K562 (cell line): ENCODE measurements at regions not wholly inside any gene's neighbourhood (a gene's known extent, or its start where the extent isn't known, plus 50 kb on each side); places are given as distances from the start of the nearest gene placed in this dataset.

Experiments used
- BMI1 ChIP-seq: fragments of 150-350 bp; IDR thresholded peaks from 2 replicates; pipeline ENCODE4 v1.6.1; 2014; ENCODE audit warnings: low read length
- ETS2 ChIP-seq: IDR thresholded peaks from 2 replicates; pipeline ENCODE4 v1.6.1; 2016; ENCODE audit warnings: borderline replicate concordance, missing genetic modification characterization, mild to moderate bottlenecking, moderate library complexity, missing compliant biosample characterization; ENCODE audit not compliant: poor library complexity, severe bottlenecking
- HLTF ChIP-seq: fragments of 450-650 bp; IDR thresholded peaks from 2 replicates; pipeline ENCODE4 v1.6.1; 2016
- NR2C2 ChIP-seq, 2 experiments: fragments of 200-800 bp in 1 of 2; sonication (Bioruptor generic) in 1 of 2; sonication (generic) in 1 of 2; formaldehyde crosslinking in 1 of 2; IDR thresholded peaks; 2 replicates each; pipeline versions ENCODE4 v1.6.1 to v1.8.0; 2016 to 2022; ENCODE audit warnings: mild to moderate bottlenecking in 1 of 2, missing compliant biosample characterization in 1 of 2, missing genetic modification characterization in 1 of 2, missing genetic modification reagents in 1 of 2
- PHF8 ChIP-seq: fragments of 200-600 bp; sonication (generic); IDR thresholded peaks from 2 replicates; pipeline ENCODE4 v1.6.1; 2012; ENCODE audit warnings: mixed run types, mild to moderate bottlenecking, inconsistent platforms, low read length, moderate library complexity, borderline replicate concordance
- TF ChIP-seq, protein P1 (sequence below), 2 experiments: fragments of 450-650 bp in 1 of 2; sonication (generic) in 1 of 2; formaldehyde crosslinking in 1 of 2; IDR thresholded peaks; 2 replicates each; pipeline versions ENCODE4 v1.7.1 to v1.9.0; 2016 to 2022; ENCODE audit warnings: inconsistent platforms in 1 of 2, mild to moderate bottlenecking in 1 of 2, missing genetic modification reagents in 1 of 2
- TF ChIP-seq, protein P2 (sequence below): IDR thresholded peaks from 2 replicates; pipeline ENCODE4 v1.6.1; 2012; ENCODE audit warnings: low read depth, low read length, improper control_type of control experiment, borderline replicate concordance

DNA sequence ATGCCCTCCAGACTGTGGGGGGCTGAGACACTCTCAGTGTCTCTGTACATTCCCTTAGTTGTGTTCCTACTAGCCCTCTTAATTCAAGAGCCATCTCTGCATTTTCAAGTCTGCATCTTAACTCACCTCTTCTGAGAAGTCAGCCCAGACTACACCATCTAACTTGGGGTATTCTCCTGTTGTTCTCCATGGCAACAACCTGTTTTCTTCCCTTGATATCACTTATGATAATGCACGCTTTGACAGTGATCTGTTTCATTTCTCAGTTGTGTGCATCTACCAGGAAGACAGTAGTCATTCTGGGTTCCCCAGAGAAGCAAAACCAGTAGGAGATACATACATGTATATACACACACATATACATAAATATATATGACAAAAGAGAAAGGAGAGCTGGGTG lies 707.3 kb upstream of the IGFBP3 start (continued):
- TF ChIP-seq, protein P1, sequence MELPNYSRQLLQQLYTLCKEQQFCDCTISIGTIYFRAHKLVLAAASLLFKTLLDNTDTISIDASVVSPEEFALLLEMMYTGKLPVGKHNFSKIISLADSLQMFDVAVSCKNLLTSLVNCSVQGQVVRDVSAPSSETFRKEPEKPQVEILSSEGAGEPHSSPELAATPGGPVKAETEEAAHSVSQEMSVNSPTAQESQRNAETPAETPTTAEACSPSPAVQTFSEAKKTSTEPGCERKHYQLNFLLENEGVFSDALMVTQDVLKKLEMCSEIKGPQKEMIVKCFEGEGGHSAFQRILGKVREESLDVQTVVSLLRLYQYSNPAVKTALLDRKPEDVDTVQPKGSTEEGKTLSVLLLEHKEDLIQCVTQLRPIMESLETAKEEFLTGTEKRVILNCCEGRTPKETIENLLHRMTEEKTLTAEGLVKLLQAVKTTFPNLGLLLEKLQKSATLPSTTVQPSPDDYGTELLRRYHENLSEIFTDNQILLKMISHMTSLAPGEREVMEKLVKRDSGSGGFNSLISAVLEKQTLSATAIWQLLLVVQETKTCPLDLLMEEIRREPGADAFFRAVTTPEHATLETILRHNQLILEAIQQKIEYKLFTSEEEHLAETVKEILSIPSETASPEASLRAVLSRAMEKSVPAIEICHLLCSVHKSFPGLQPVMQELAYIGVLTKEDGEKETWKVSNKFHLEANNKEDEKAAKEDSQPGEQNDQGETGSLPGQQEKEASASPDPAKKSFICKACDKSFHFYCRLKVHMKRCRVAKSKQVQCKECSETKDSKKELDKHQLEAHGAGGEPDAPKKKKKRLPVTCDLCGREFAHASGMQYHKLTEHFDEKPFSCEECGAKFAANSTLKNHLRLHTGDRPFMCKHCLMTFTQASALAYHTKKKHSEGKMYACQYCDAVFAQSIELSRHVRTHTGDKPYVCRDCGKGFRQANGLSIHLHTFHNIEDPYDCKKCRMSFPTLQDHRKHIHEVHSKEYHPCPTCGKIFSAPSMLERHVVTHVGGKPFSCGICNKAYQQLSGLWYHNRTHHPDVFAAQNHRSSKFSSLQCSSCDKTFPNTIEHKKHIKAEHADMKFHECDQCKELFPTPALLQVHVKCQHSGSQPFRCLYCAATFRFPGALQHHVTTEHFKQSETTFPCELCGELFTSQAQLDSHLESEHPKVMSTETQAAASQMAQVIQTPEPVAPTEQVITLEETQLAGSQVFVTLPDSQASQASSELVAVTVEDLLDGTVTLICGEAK (IDR thresholded peaks at IDR 0.05) = no peak
- TF ChIP-seq, protein P1 (CRISPR knock-in tag; IDR thresholded peaks at IDR 0.05) = no peak
- TF ChIP-seq HLTF = no peak
- TF ChIP-seq BMI1 = no peak
- TF ChIP-seq, protein P2, sequence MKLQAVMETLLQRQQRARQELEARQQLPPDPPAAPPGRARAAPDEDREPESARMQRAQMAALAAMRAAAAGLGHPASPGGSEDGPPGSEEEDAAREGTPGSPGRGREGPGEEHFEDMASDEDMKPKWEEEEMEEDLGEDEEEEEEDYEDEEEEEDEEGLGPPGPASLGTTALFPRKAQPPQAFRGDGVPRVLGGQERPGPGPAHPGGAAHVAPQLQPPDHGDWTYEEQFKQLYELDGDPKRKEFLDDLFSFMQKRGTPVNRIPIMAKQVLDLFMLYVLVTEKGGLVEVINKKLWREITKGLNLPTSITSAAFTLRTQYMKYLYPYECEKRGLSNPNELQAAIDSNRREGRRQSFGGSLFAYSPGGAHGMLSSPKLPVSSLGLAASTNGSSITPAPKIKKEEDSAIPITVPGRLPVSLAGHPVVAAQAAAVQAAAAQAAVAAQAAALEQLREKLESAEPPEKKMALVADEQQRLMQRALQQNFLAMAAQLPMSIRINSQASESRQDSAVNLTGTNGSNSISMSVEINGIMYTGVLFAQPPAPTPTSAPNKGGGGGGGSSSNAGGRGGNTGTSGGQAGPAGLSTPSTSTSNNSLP = no peak
- no peak for TF ChIP-seq PHF8
- no peak for TF ChIP-seq NR2C2 (CRISPR knock-in tag; IDR thresholded peaks at IDR 0.05)
- no peak for TF ChIP-seq NR2C2 (tag; IDR thresholded peaks at IDR 0.05)
- no peak for TF ChIP-seq ETS2 (tag)
